H9 (cell line): ENCODE measurements at regions not wholly inside any gene's neighbourhood (a gene's known extent, or its start where the extent isn't known, plus 50 kb on each side); places are given as distances from the start of the nearest gene placed in this dataset.

Source experiments
- DNase-seq: peaks from one replicate; pipeline ENCODE4 v3.0.0-alpha.2; 2017
- H2AFZ ChIP-seq: one replicate; pipeline ENCODE4 v1.6.1; 2013; ENCODE audit warnings: mild to moderate bottlenecking, low read length, control low read depth, moderate library complexity
- H2AK5ac ChIP-seq: 2 replicates; pipeline ENCODE4 v1.6.1; 2013; ENCODE audit warnings: low read length, control low read depth, mixed read lengths; ENCODE audit not compliant: insufficient read length
- H2BK120ac ChIP-seq: one replicate; pipeline ENCODE4 v1.6.1; 2013; ENCODE audit warnings: low read depth, mild to moderate bottlenecking, low read length, control low read depth, inconsistent platforms; ENCODE audit not compliant: poor library complexity, severe bottlenecking
- H2BK12ac ChIP-seq: 2 replicates; pipeline ENCODE4 v1.6.1; 2013; ENCODE audit warnings: low read length, control low read depth, mixed read lengths, low read depth; ENCODE audit not compliant: insufficient read length
- H2BK15ac ChIP-seq: 2 replicates; pipeline ENCODE4 v1.6.1; 2013; ENCODE audit warnings: low read depth, low read length, control low read depth
- H2BK20ac ChIP-seq: one replicate; pipeline ENCODE4 v1.6.1; 2013; ENCODE audit warnings: low read depth, mild to moderate bottlenecking, low read length, control low read depth, inconsistent platforms; ENCODE audit not compliant: poor library complexity, severe bottlenecking
- H2BK5ac ChIP-seq: 2 replicates; pipeline ENCODE4 v1.6.1; 2013; ENCODE audit warnings: low read length, control low read depth, mixed read lengths; ENCODE audit not compliant: insufficient read length
- H3K14ac ChIP-seq: 2 replicates; pipeline ENCODE4 v1.6.1; 2013; ENCODE audit warnings: low read length, control low read depth; ENCODE audit not compliant: insufficient read depth
- H3K18ac ChIP-seq: 2 replicates; pipeline ENCODE4 v1.6.1; 2013; ENCODE audit warnings: low read depth, mild to moderate bottlenecking, mixed read lengths, low read length, control low read depth; ENCODE audit not compliant: insufficient read length
- H3K23ac ChIP-seq: 2 replicates; pipeline ENCODE4 v1.6.1; 2013; ENCODE audit warnings: low read length, control low read depth, mixed read lengths, low read depth; ENCODE audit not compliant: insufficient read length
- H3K23me2 ChIP-seq: 2 replicates; pipeline ENCODE4 v1.6.1; 2013; ENCODE audit warnings: low read depth, mild to moderate bottlenecking, mixed read lengths, low read length, control low read depth; ENCODE audit not compliant: insufficient read length, poor library complexity, severe bottlenecking
- H3K27ac ChIP-seq: 2 replicates; pipeline ENCODE4 v1.5.1; 2013; ENCODE audit warnings: low read length, control low read depth, mixed read lengths, low read depth; ENCODE audit not compliant: insufficient read length
- H3K27me3 ChIP-seq: 2 replicates; pipeline ENCODE4 v1.6.1; 2013; ENCODE audit warnings: low read length, control low read depth, inconsistent platforms; ENCODE audit not compliant: insufficient read depth
- H3K4ac ChIP-seq: 2 replicates; pipeline ENCODE4 v1.6.1; 2013; ENCODE audit warnings: low read depth, mild to moderate bottlenecking, control low read depth, inconsistent platforms, low read length, moderate library complexity
- H3K4me1 ChIP-seq: 2 replicates; pipeline ENCODE4 v1.6.1; 2013; ENCODE audit warnings: low read length, control low read depth, inconsistent platforms; ENCODE audit not compliant: insufficient read depth
- H3K4me2 ChIP-seq: 2 replicates; pipeline ENCODE4 v1.6.1; 2013; ENCODE audit warnings: low read length, control low read depth, mixed read lengths; ENCODE audit not compliant: insufficient read length, insufficient read depth
- H3K56ac ChIP-seq: 2 replicates; pipeline ENCODE4 v1.6.1; 2013; ENCODE audit warnings: low read depth, mild to moderate bottlenecking, mixed read lengths, low read length, control low read depth; ENCODE audit not compliant: insufficient read length
- H3K79me1 ChIP-seq: 2 replicates; pipeline ENCODE4 v1.6.1; 2013; ENCODE audit warnings: low read depth, mild to moderate bottlenecking, moderate library complexity, low read length, control low read depth, inconsistent platforms; ENCODE audit not compliant: insufficient read depth, poor library complexity, severe bottlenecking
- H3K79me2 ChIP-seq: 2 replicates; pipeline ENCODE4 v1.6.1; 2013; ENCODE audit warnings: low read length, control low read depth, inconsistent platforms; ENCODE audit not compliant: insufficient read depth
- H3K9ac ChIP-seq: 2 replicates; pipeline ENCODE4 v1.6.1; 2013; ENCODE audit warnings: low read length, control low read depth, mixed read lengths; ENCODE audit not compliant: insufficient read length; ENCODE audit errors: extremely low read depth
- H3K9me3 ChIP-seq: one replicate; pipeline ENCODE4 v1.6.1; 2013; ENCODE audit warnings: low read depth, low read length, inconsistent platforms; ENCODE audit not compliant: control insufficient read depth
- H3T11ph ChIP-seq: one replicate; pipeline ENCODE4 v1.6.1; 2013; ENCODE audit warnings: mild to moderate bottlenecking, low read length, control low read depth, inconsistent platforms
- H4K20me1 ChIP-seq: one replicate; pipeline ENCODE4 v1.6.1; 2013; ENCODE audit not compliant: control insufficient read depth, insufficient read length, insufficient read depth
- H4K5ac ChIP-seq: 2 replicates; pipeline ENCODE4 v1.6.1; 2013; ENCODE audit warnings: low read depth, mild to moderate bottlenecking, mixed read lengths, low read length, control low read depth; ENCODE audit not compliant: insufficient read length
- H4K8ac ChIP-seq: replicated peaks from 2 replicates; pipeline ENCODE4 v1.6.1; 2013; ENCODE audit warnings: low read length, control low read depth, mixed read lengths, low read depth; ENCODE audit not compliant: insufficient read length
- H4K91ac ChIP-seq: 2 replicates; pipeline ENCODE4 v1.6.1; 2013; ENCODE audit warnings: low read depth, mild to moderate bottlenecking, moderate library complexity, mixed read lengths, low read length, control low read depth; ENCODE audit not compliant: insufficient read length
- H3K27ac Mint-ChIP-seq, 3 experiments: 2 replicates in 2 of 3; 3 replicates in 1 of 3; pipeline ENCODE4 v1.8.0; 2020 to 2021; ENCODE audit warnings: mixed read lengths in 3 of 3, mild to moderate bottlenecking in 1 of 3, moderate library complexity in 1 of 3
- H3K27me3 Mint-ChIP-seq: 2 replicates; pipeline ENCODE4 v1.8.0; 2021; ENCODE audit warnings: low read depth, mild to moderate bottlenecking, moderate library complexity, mixed read lengths
- H3K36me3 Mint-ChIP-seq, 3 experiments: 2 replicates in 2 of 3; 3 replicates in 1 of 3; pipeline ENCODE4 v1.8.0; 2020 to 2021; ENCODE audit warnings: low read depth in 3 of 3, mixed read lengths in 3 of 3; ENCODE audit not compliant: insufficient read depth in 1 of 3
- H3K4me1 Mint-ChIP-seq, 2 experiments: 2 replicates each; pipeline ENCODE4 v1.8.0; 2020; ENCODE audit warnings: mixed read lengths in 2 of 2
- H3K4me3 Mint-ChIP-seq, 2 experiments: 2 replicates in 1 of 2; 3 replicates in 1 of 2; pipeline ENCODE4 v1.8.0; 2020 to 2021; ENCODE audit warnings: mild to moderate bottlenecking in 2 of 2, mixed read lengths in 2 of 2, moderate library complexity in 1 of 2
- H3K9me3 Mint-ChIP-seq, 2 experiments: 2 replicates in 1 of 2; 3 replicates in 1 of 2; pipeline ENCODE4 v1.8.0; 2020; ENCODE audit warnings: mild to moderate bottlenecking in 2 of 2, mixed read lengths in 2 of 2, moderate library complexity in 1 of 2
- CTCF ChIP-seq: fragments of 200-600 bp; sonication (generic); conservative IDR thresholded peaks from 3 replicates; pipeline ENCODE4 v1.8.0; 2021; ENCODE audit warnings: antibody characterized with exemption, mild to moderate bottlenecking
- WGBS: extraction: QIAGEN DNeasy Blood & Tissue Kit; methylation state at CpG from one replicate; pipeline ENCODE4 v1.1.7; 2013; ENCODE audit warnings: missing lambda C conversion rate, low lambda C conversion rate, mixed read lengths; ENCODE audit not compliant: insufficient read length; ENCODE audit errors: extremely low coverage; 5-methylcytosine and 5-hydroxymethylcytosine counted together

- H3K4me1 Mint-ChIP-seq, result no peaks in the 10 kb centered on the region
- no peaks in the 10 kb centered on the region for H3K27me3 ChIP-seq
- H3K27ac ChIP-seq, result no peak overlapping the region
- H3K9me3 Mint-ChIP-seq, result peaks cover 96 to 98% of the 10 kb centered on the region in 2 experiments
- H3K4me3 Mint-ChIP-seq, result no peak overlapping the region
- no peak overlapping the region for H2BK5ac ChIP-seq
- H2BK15ac ChIP-seq, result no peak overlapping the region
- peaks cover 27 to 48% (median 31%) of the 10 kb centered on the region in 3 experiments for H3K36me3 Mint-ChIP-seq
- H3K27me3 Mint-ChIP-seq, result peaks cover 12% of the 10 kb centered on the region
- TF ChIP-seq CTCF, result no peak
- no peak for DNase-seq
- no peak overlapping the region for H4K91ac ChIP-seq
- no peak overlapping the region for H3K9ac ChIP-seq
- no peak overlapping the region for H4K8ac ChIP-seq
- no peak overlapping the region for H3K4me2 ChIP-seq
- H3K23me2 ChIP-seq, result no peaks in the 10 kb centered on the region
- no peak overlapping the region for H3K18ac ChIP-seq
- H3K14ac ChIP-seq, result no peak overlapping the region
- no peaks in the 10 kb centered on the region for H3K79me2 ChIP-seq
- H2BK20ac ChIP-seq, result no peak overlapping the region
- H3K9me3 ChIP-seq, result peaks cover 95% of the 10 kb centered on the region
- no peak overlapping the region for H2AK5ac ChIP-seq
- no peak overlapping the region for H3K56ac ChIP-seq
- H4K20me1 ChIP-seq, result no peaks in the 10 kb centered on the region
- no peak overlapping the region for H3T11ph ChIP-seq
- whole genome bisulfite sequencing, result no CpG with 5 or more reads among the region's 14 CpGs
- no peak overlapping the region for H3K4ac ChIP-seq
- H2BK12ac ChIP-seq, result no peak overlapping the region
- H3K27ac Mint-ChIP-seq, result no peak overlapping the region
- H2BK120ac ChIP-seq, result no peak overlapping the region
- no peaks in the 10 kb centered on the region for H3K4me1 ChIP-seq
- no peak overlapping the region for H3K23ac ChIP-seq
- H3K79me1 ChIP-seq, result no peaks in the 10 kb centered on the region
- no peak overlapping the region for H4K5ac ChIP-seq
- no peak overlapping the region for H2AFZ ChIP-seq
Measured at GRCh38 chr7:57211428-57212100, 79.3 kb upstream of the ZNF479 start.
